HepG2 (cell line): ENCODE measurements at regions not wholly inside any gene's neighbourhood (a gene's known extent, or its start where the extent isn't known, plus 50 kb on each side); places are given as distances from the start of the nearest gene placed in this dataset.
"Not testable (repeated sequence)": the region's sequence is repeated elsewhere in the genome, so short reads cannot be mapped to it uniquely, and the experiment has no call there.

ENCODE experiments used
- FOXM1 ChIP-seq: sonication (generic); formaldehyde crosslinking; IDR thresholded peaks from 2 replicates; pipeline ENCODE4 v1.5.0; 2020; ENCODE audit warnings: missing genetic modification reagents
- HOMEZ ChIP-seq: IDR thresholded peaks from 2 replicates; pipeline ENCODE4 v1.6.1; 2016; ENCODE audit warnings: low read depth
- RXRA ChIP-seq: sonication (generic); formaldehyde crosslinking; IDR thresholded peaks from 2 replicates; pipeline ENCODE4 v1.5.1; 2020; ENCODE audit warnings: missing genetic modification reagents
- TBP ChIP-seq: sonication (generic); formaldehyde crosslinking; IDR thresholded peaks from 2 replicates; pipeline ENCODE4 v1.5.0; 2020; ENCODE audit warnings: missing genetic modification reagents
- TF ChIP-seq, protein P1 (sequence below): sonication (generic); formaldehyde crosslinking; IDR thresholded peaks from 2 replicates; pipeline ENCODE4 v1.8.1; 2023; ENCODE audit warnings: missing genetic modification reagents, inconsistent platforms, borderline replicate concordance

DNA sequence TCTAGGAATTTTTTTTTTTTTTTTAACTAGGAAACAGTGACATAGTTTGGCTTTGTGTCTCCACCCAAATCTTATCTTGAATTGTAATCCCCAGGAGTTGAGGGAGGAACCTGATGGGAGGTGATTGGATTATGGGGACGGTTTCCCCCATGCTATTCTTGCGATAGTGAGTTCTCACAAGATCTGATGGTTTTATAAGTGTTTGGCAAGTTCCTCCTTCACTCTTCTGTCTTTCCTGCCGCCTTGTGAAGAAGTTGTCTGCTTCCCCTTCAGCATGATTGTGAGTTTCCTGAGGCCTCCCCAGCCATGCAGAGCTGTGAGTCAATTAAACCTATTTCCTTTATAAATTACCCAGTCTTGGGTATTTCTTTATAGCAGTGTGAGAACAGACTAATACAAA is 152.2 kb upstream of the CACNA2D1 start:
- not testable (repeated sequence) for TF ChIP-seq TBP, FOXM1, HOMEZ, RXRA (CRISPR knock-in tag)
- TF ChIP-seq, protein P1, sequence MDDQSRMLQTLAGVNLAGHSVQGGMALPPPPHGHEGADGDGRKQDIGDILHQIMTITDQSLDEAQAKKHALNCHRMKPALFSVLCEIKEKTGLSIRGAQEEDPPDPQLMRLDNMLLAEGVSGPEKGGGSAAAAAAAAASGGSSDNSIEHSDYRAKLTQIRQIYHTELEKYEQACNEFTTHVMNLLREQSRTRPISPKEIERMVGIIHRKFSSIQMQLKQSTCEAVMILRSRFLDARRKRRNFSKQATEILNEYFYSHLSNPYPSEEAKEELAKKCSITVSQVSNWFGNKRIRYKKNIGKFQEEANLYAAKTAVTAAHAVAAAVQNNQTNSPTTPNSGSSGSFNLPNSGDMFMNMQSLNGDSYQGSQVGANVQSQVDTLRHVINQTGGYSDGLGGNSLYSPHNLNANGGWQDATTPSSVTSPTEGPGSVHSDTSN, result not testable (repeated sequence)
